ENCODE measurements at regions not wholly inside any gene's neighbourhood (a gene's known extent, or its start where the extent isn't known, plus 50 kb on each side); places are given as distances from the start of the nearest gene placed in this dataset.

DNA sequence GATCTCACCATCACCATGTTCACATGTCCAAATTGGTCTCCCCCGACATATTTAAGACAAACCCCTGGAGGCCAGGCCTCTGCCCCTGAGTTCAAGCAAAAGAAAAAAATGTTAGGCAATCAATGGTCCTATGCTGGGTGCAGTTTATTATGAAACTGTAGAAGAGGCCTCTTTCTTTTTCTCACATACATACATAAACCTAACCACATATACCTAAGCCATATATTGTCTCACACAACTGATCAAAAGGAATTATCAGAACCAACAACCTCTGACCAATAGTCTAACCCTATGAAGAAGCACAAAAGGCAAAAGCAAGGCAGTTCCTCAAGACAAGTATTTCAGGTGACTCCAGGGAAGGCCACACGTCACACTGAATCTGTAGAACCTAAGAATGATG is 49.9 kb downstream of the ILRUN start:
- TF ChIP-seq, protein P1, sequence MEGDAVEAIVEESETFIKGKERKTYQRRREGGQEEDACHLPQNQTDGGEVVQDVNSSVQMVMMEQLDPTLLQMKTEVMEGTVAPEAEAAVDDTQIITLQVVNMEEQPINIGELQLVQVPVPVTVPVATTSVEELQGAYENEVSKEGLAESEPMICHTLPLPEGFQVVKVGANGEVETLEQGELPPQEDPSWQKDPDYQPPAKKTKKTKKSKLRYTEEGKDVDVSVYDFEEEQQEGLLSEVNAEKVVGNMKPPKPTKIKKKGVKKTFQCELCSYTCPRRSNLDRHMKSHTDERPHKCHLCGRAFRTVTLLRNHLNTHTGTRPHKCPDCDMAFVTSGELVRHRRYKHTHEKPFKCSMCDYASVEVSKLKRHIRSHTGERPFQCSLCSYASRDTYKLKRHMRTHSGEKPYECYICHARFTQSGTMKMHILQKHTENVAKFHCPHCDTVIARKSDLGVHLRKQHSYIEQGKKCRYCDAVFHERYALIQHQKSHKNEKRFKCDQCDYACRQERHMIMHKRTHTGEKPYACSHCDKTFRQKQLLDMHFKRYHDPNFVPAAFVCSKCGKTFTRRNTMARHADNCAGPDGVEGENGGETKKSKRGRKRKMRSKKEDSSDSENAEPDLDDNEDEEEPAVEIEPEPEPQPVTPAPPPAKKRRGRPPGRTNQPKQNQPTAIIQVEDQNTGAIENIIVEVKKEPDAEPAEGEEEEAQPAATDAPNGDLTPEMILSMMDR (IDR thresholded peaks at IDR 0.05), result no peak
- no peak for TF ChIP-seq POLR2AphosphoS5 (IDR thresholded peaks at IDR 0.05)
- no peak for TF ChIP-seq EP300 (IDR thresholded peaks at IDR 0.05)

All from gastroesophageal sphincter (tissue), 3 donors.